ENCODE measurements at regions not wholly inside any gene's neighbourhood (a gene's known extent, or its start where the extent isn't known, plus 50 kb on each side); places are given as distances from the start of the nearest gene placed in this dataset.

- no peak for DNase-seq (ENCODE audit: low read depth)
Observed at GRCh38 chr9:81193362-81194339, 495.7 kb downstream of the TLE1 start.

- DNase-seq (ENCODE audit: low read depth), result peak; percentile 18
Observed at GRCh38 chr9:81191222-81191621, 498.1 kb downstream of the TLE1 start.

- no peak for DNase-seq (ENCODE audit: low read depth)
Observed at GRCh38 chr9:81190659-81191058, 498.7 kb downstream of the TLE1 start.

GRCh38 chr9:81183761-81184160 is 505.6 kb downstream of the TLE1 start:
- DNase-seq (ENCODE audit: low read depth), result peak; percentile 94

- peak; percentile 99 for DNase-seq (ENCODE audit: low read depth)
Observed at GRCh38 chr9:81182431-81182830, 506.9 kb downstream of the TLE1 start.

GRCh38 chr9:81174023-81174422 is 515.3 kb downstream of the TLE1 start:
- DNase-seq (ENCODE audit: low read depth), result no peak

- DNase-seq (ENCODE audit: low read depth), result no peak
Observed at GRCh38 chr9:81171689-81172088, 517.7 kb downstream of the TLE1 start.

- no peak for DNase-seq (ENCODE audit: low read depth)
Observed at GRCh38 chr9:81162361-81162760, 527.0 kb downstream of the TLE1 start.

- DNase-seq (ENCODE audit: low read depth), result no peak
Observed at GRCh38 chr9:81156381-81156780, 533.0 kb downstream of the TLE1 start.

GRCh38 chr9:81150016-81150625 is 539.2 kb downstream of the TLE1 start:
- DNase-seq (ENCODE audit: low read depth), result peak; percentile 15

GRCh38 chr9:81146684-81147337 is 542.5 kb downstream of the TLE1 start:
- peak; percentile 78 for DNase-seq (ENCODE audit: low read depth)

GRCh38 chr9:81146241-81146640 is 543.1 kb downstream of the TLE1 start:
- DNase-seq (ENCODE audit: low read depth), result no peak

GRCh38 chr9:81145331-81145963 is 543.9 kb downstream of the TLE1 start:
- DNase-seq (ENCODE audit: low read depth), result no peak

- no peak for DNase-seq (ENCODE audit: low read depth)
Observed at GRCh38 chr9:81141961-81142360, 547.4 kb downstream of the TLE1 start.

GRCh38 chr9:81137976-81138568 is 551.3 kb downstream of the TLE1 start:
- DNase-seq (ENCODE audit: low read depth), result no peak

- no peak for DNase-seq (ENCODE audit: low read depth)
Observed at GRCh38 chr9:81132796-81133195, 556.6 kb downstream of the TLE1 start.

GRCh38 chr9:81132318-81132717 is 557.0 kb downstream of the TLE1 start:
- DNase-seq (ENCODE audit: low read depth), result peak; percentile 72

GRCh38 chr9:81128701-81129100 is 560.6 kb downstream of the TLE1 start:
- no peak for DNase-seq (ENCODE audit: low read depth)

GRCh38 chr9:81125446-81126092 is 563.8 kb downstream of the TLE1 start:
- peak; percentile 90 for DNase-seq (ENCODE audit: low read depth)

GRCh38 chr9:81123526-81123925 is 565.8 kb downstream of the TLE1 start:
- no peak for DNase-seq (ENCODE audit: low read depth)

- no peak for DNase-seq (ENCODE audit: low read depth)
Observed at GRCh38 chr9:81122749-81123148, 566.6 kb downstream of the TLE1 start.

Data from renal cortical epithelial cell (primary cell).